ENCODE measurements at regions not wholly inside any gene's neighbourhood (a gene's known extent, or its start where the extent isn't known, plus 50 kb on each side); places are given as distances from the start of the nearest gene placed in this dataset.
"Not testable (repeated sequence)": the region's sequence is repeated elsewhere in the genome, so short reads cannot be mapped to it uniquely, and the experiment has no call there.

DNA sequence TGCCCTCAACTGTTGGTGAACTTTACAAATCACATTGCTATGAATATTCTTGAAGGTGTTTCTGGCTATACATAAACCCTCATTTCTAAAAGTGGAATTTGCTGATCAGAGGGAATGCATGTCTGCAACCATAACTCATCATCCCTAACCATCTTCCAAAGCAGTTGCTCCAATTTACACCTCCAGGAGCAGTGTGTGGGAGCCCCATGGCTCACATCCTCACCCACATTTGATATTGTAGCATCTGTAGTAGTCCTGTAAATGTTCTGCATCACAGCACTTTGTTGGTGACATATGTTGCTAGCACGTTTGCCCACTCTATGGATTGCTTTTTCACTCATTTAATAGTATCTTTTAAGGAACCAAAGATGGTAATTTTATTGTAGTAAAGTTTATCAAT is 183.8 kb upstream of the SMLR1 start:
- Histone ChIP-seq H3K4me1 (no peaks in the 10 kb centered on the region), H3K36me3 (no peaks in the 10 kb centered on the region), H3K27ac (no peak overlapping the region), H3K27me3 (no peaks in the 10 kb centered on the region), H3K9me3 (peaks cover 9% of the 10 kb centered on the region), H3K4me3 (no peak overlapping the region)
- TF ChIP-seq POLR2AphosphoS5 (IDR thresholded peaks at IDR 0.05) = no peak
- TF ChIP-seq POLR2A (IDR thresholded peaks at IDR 0.05) = no peak
- 81% methylated on average over 1 of the region's 1 CpG for WGBS
- DNase-seq (ENCODE audit: low spot score in 2 of 2) = no peak

DNA sequence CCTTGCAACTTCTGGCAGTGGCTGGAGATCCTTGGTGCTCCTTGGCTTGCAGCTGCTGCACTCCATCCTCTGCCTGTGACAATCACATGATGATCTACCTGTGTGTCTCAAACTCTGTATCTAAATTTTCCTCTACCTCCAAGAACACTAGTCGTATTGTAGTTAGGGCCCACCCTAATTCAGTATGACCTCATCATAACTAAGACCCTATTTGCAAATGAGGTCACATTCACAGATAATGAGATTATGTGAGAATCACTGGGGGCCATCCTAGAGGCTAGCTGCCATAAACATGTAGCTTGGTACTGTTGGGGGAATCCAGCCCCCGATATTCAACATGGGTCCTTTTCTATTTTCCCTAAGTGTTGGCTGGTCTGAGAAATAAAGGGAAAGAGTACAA is 183.0 kb upstream of the SMLR1 start:
- DNase-seq (ENCODE audit: low spot score in 2 of 2) = no peak
- H3K27me3 ChIP-seq = no peaks in the 10 kb centered on the region
- H3K4me3 ChIP-seq = no peak overlapping the region
- no peak overlapping the region for H3K27ac ChIP-seq
- peaks cover 5% of the 10 kb centered on the region for H3K9me3 ChIP-seq
- 96% methylated on average over 2 of the region's 2 CpGs for WGBS
- no peaks in the 10 kb centered on the region for H3K4me1 ChIP-seq
- H3K36me3 ChIP-seq = no peaks in the 10 kb centered on the region
- TF ChIP-seq CTCF (IDR thresholded peaks at IDR 0.05) = no peak
- no peak for TF ChIP-seq POLR2A (IDR thresholded peaks at IDR 0.05)
- TF ChIP-seq EP300 (IDR thresholded peaks at IDR 0.05) = no peak
- no peak for TF ChIP-seq POLR2AphosphoS5 (IDR thresholded peaks at IDR 0.05)

DNA sequence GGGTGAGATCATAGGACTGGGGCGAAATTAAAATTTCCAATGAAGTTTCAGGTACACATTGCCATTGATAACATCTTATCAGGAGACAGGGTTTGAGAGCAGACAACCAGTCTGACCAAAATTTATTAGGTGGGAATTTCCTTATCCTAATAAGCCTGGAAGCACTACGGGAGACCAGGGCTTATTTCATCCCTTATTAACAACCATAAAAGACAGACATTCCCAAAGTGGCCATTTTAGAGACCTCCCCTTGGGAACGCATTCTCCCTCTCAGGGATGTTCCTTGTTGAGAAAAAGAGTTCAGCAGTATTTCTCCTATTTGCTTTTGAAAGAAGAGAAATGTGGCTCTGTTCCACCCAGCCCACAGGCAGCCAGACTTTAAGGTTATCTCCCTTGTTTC is 182.4 kb upstream of the SMLR1 start:
- H3K36me3 ChIP-seq; DNase-seq (ENCODE audit: low spot score in 2 of 2); H3K27ac ChIP-seq; H3K4me3 ChIP-seq; H3K9me3 ChIP-seq; H3K27me3 ChIP-seq; H3K4me1 ChIP-seq: not testable (repeated sequence)
- WGBS = 85% methylated on average over 3 of the region's 3 CpGs

GRCh38 chr6:130647246-130647645 is 180.0 kb upstream of the SMLR1 start:
- no peak overlapping the region for H3K27ac ChIP-seq
- no peaks in the 10 kb centered on the region for H3K4me1 ChIP-seq
- H3K27me3 ChIP-seq = no peaks in the 10 kb centered on the region
- TF ChIP-seq EP300 (IDR thresholded peaks at IDR 0.05) (no peak), POLR2A (IDR thresholded peaks at IDR 0.05) (no peak), CTCF (IDR thresholded peaks at IDR 0.05) (no peak), POLR2AphosphoS5 (IDR thresholded peaks at IDR 0.05) (no peak)
- DNase-seq (ENCODE audit: low spot score in 2 of 2) = no peak
- no peaks in the 10 kb centered on the region for H3K36me3 ChIP-seq
- H3K4me3 ChIP-seq = no peak overlapping the region
- H3K9me3 ChIP-seq = peaks cover 4% of the 10 kb centered on the region

- Histone ChIP-seq H3K27me3 (no peaks in the 10 kb centered on the region), H3K36me3 (no peaks in the 10 kb centered on the region), H3K4me3 (no peak overlapping the region), H3K9me3 (no peaks in the 10 kb centered on the region), H3K27ac (no peak overlapping the region), H3K4me1 (no peaks in the 10 kb centered on the region)
- 91% methylated on average over 1 of the region's 1 CpG for WGBS
- TF ChIP-seq EP300 (IDR thresholded peaks at IDR 0.05) = no peak
- no peak for TF ChIP-seq CTCF (IDR thresholded peaks at IDR 0.05)
- DNase-seq (ENCODE audit: low spot score in 2 of 2) = no peak
Measured at GRCh38 chr6:130655586-130655985, 171.6 kb upstream of the SMLR1 start.

GRCh38 chr6:130661077-130661476 is 166.1 kb upstream of the SMLR1 start:
- Histone ChIP-seq H3K9me3 (no peaks in the 10 kb centered on the region), H3K4me3 (no peak overlapping the region), H3K27ac (no peak overlapping the region), H3K27me3 (no peaks in the 10 kb centered on the region), H3K36me3 (no peaks in the 10 kb centered on the region), H3K4me1 (no peaks in the 10 kb centered on the region)
- 81% methylated on average over 4 of the region's 4 CpGs for WGBS
- no peak for DNase-seq (ENCODE audit: low spot score in 2 of 2)
- TF ChIP-seq POLR2A (IDR thresholded peaks at IDR 0.05) = no peak
- no peak for TF ChIP-seq POLR2AphosphoS5 (IDR thresholded peaks at IDR 0.05)
- TF ChIP-seq CTCF (IDR thresholded peaks at IDR 0.05) = no peak
- TF ChIP-seq EP300 (IDR thresholded peaks at IDR 0.05) = no peak

All from suprapubic skin (tissue), 4 donors.